K562 (cell line): ENCODE measurements at regions not wholly inside any gene's neighbourhood (a gene's known extent, or its start where the extent isn't known, plus 50 kb on each side); places are given as distances from the start of the nearest gene placed in this dataset.

Source experiments
- ATAC-seq: fragments of 200-7000 bp; cut with Tn5 transposase; 3 replicates; pipeline ENCODE4 v1.9.1; 2020; ENCODE audit warnings: moderate library complexity
- BruUV-seq: library from RNA; stranded (reverse); fragments of 400-500 nt; replicated peaks from 2 replicates; lab custom pipeline; 2021; lab: Mats Ljungman, UMichigan
- CTCF ChIA-PET: fragments of 300-600 bp; formaldehyde crosslinking; extraction: SDS; loops from one replicate; lab custom pipeline; 2021; ENCODE audit warnings: low intra/inter-chr PET ratio; lab: Yijun Ruan, JAX
- POLR2A ChIA-PET: fragments of 300-600, 350-650 bp; sonication (Branson Sonifier 250); formaldehyde crosslinking; extraction: SDS; loops from one replicate; lab custom pipeline; 2021; ENCODE audit warnings: antibody characterized with exemption, inconsistent platforms; lab: Yijun Ruan, JAX
- DNase-seq, 4 experiments: peaks; one replicate each; pipeline versions ENCODE4 v3.0.0 to v3.0.0-alpha.2; 2011 to 2018; ENCODE audit warnings: low spot score in 3 of 4, mixed read lengths in 3 of 4; ENCODE audit errors: extremely low read depth in 1 of 4
- FAIRE-seq: peaks from 2 replicates; lab custom pipeline; 2011; peaks lifted over from hg19 to GRCh38; lab: Jason Lieb, UNC
- H2AFZ ChIP-seq: 2 replicates; pipeline ENCODE4 v1.6.0; 2011; ENCODE audit warnings: low read depth, low read length, control low read depth, inconsistent platforms
- H3K27ac ChIP-seq: fragments of 200-600 bp; 3 replicates; pipeline ENCODE4 v1.8.0; 2011; ENCODE audit warnings: low read depth, mild to moderate bottlenecking, control low read depth, inconsistent platforms, low read length, moderate library complexity, mixed read lengths; ENCODE audit errors: extremely low read depth
- H3K27me3 ChIP-seq, 2 experiments: fragments of 300-600 bp in 1 of 2; 2 replicates in 1 of 2; 3 replicates in 1 of 2; pipeline versions ENCODE4 v1.6.0 to v1.8.0; 2011; ENCODE audit warnings: inconsistent platforms in 2 of 2, low read length in 2 of 2, mild to moderate bottlenecking in 1 of 2, mixed read lengths in 1 of 2, moderate library complexity in 1 of 2; ENCODE audit not compliant: control insufficient read depth in 2 of 2, insufficient read depth in 2 of 2
- H3K36me3 ChIP-seq: fragments of 300-600 bp; 3 replicates; pipeline ENCODE4 v1.8.0; 2011; ENCODE audit warnings: mild to moderate bottlenecking, low read length, inconsistent platforms; ENCODE audit not compliant: control insufficient read depth, insufficient read depth
- H3K4me1 ChIP-seq, 2 experiments: fragments of 200-600 bp in 1 of 2; replicated peaks in 1 of 2; 2 replicates in 1 of 2; 3 replicates in 1 of 2; pipeline versions ENCODE4 v1.5.1 to v1.8.0; 2011; ENCODE audit warnings: inconsistent platforms in 2 of 2, low read length in 2 of 2, mild to moderate bottlenecking in 1 of 2, mixed read lengths in 1 of 2, moderate library complexity in 1 of 2; ENCODE audit not compliant: control insufficient read depth in 2 of 2, insufficient read depth in 2 of 2
- H3K4me2 ChIP-seq: 2 replicates; pipeline ENCODE4 v1.6.1; 2011; ENCODE audit warnings: low read length, control low read depth, inconsistent platforms, mixed read lengths; ENCODE audit not compliant: insufficient read depth
- H3K4me3 ChIP-seq: fragments of 200-600 bp; sonication (generic), shearing (Covaris generic); 2 replicates; pipeline ENCODE4 v1.5.1; 2016; ENCODE audit warnings: control low read depth, inconsistent platforms
- H3K79me2 ChIP-seq: fragments of 200-600 bp; 3 replicates; pipeline ENCODE4 v1.8.0; 2011; ENCODE audit warnings: low read length, inconsistent platforms; ENCODE audit not compliant: control insufficient read depth, insufficient read depth
- H3K9ac ChIP-seq, 2 experiments: 2 replicates each; pipeline versions ENCODE4 v1.6.0 to v1.6.1; 2011; ENCODE audit warnings: low read depth in 2 of 2, low read length in 2 of 2, control low read depth in 1 of 2, inconsistent platforms in 1 of 2, mild to moderate bottlenecking in 1 of 2, mixed read lengths in 1 of 2; ENCODE audit not compliant: insufficient read depth in 1 of 2
- H3K9me1 ChIP-seq: one replicate; pipeline ENCODE4 v1.6.0; 2011; ENCODE audit warnings: inconsistent platforms, mild to moderate bottlenecking, low read length, moderate library complexity; ENCODE audit not compliant: control insufficient read depth, insufficient read depth
- H3K9me3 ChIP-seq: replicated peaks from 2 replicates; pipeline ENCODE4 v1.5.1; 2011; ENCODE audit warnings: low read depth, low read length, inconsistent platforms; ENCODE audit not compliant: control insufficient read depth, insufficient read depth
- H4K20me1 ChIP-seq: replicated peaks from 2 replicates; pipeline ENCODE4 v1.6.1; 2011; ENCODE audit warnings: low read length, inconsistent platforms, mixed read lengths; ENCODE audit not compliant: control insufficient read depth, insufficient read depth
- CHAMP1 ChIP-seq: fragments of 450-650 bp; IDR thresholded peaks from 2 replicates; pipeline ENCODE4 v1.6.1; 2016; ENCODE audit warnings: mild to moderate bottlenecking
- ESRRB ChIP-seq: fragments of 250-450 bp; sonication (Bioruptor Pico); IDR thresholded peaks from 2 replicates; pipeline ENCODE4 v1.5.0; 2020; ENCODE audit warnings: mild to moderate bottlenecking, moderate library complexity, borderline replicate concordance
- ETS2 ChIP-seq: IDR thresholded peaks from 2 replicates; pipeline ENCODE4 v1.6.1; 2016; ENCODE audit warnings: borderline replicate concordance, missing genetic modification characterization, mild to moderate bottlenecking, moderate library complexity, missing compliant biosample characterization; ENCODE audit not compliant: poor library complexity, severe bottlenecking
- FIP1L1 ChIP-seq: fragments of 200-400 bp; formaldehyde crosslinking; IDR thresholded peaks from 2 replicates; pipeline ENCODE4 v1.6.1; 2018; ENCODE audit warnings: mild to moderate bottlenecking, low read depth, low read length; ENCODE audit not compliant: poor library complexity, severe bottlenecking
- HDAC1 ChIP-seq, 2 experiments: fragments of 450-650 bp; IDR thresholded peaks; 2 replicates each; pipeline ENCODE4 v1.6.1; 2016 to 2017; ENCODE audit warnings: inconsistent platforms in 1 of 2, mild to moderate bottlenecking in 1 of 2, moderate library complexity in 1 of 2
- NFIC ChIP-seq: fragments of 450-650 bp; IDR thresholded peaks from 2 replicates; pipeline ENCODE4 v1.6.1; 2017; ENCODE audit warnings: mild to moderate bottlenecking, inconsistent platforms
- POLR3G ChIP-seq: IDR thresholded peaks from 2 replicates; pipeline ENCODE4 v1.6.1; 2011; ENCODE audit not compliant: insufficient read length, insufficient replicate concordance; ENCODE audit errors: extremely low read depth
- PRMT5 ChIP-seq: sonication (generic); formaldehyde crosslinking; IDR thresholded peaks from 2 replicates; pipeline ENCODE4 v1.5.0; 2020; ENCODE audit warnings: missing genetic modification reagents
- TEAD1 ChIP-seq, 2 experiments: fragments of 450-650 bp in 1 of 2; sonication (generic) in 1 of 2; formaldehyde crosslinking; IDR thresholded peaks; 2 replicates each; pipeline versions ENCODE4 v1.4.0 to v1.8.0; 2020 to 2022; ENCODE audit warnings: mild to moderate bottlenecking in 2 of 2, missing genetic modification reagents in 1 of 2
- ZBTB43 ChIP-seq: sonication (generic); formaldehyde crosslinking; IDR thresholded peaks from 2 replicates; pipeline ENCODE4 v1.8.0; 2023; ENCODE audit warnings: mild to moderate bottlenecking, missing genetic modification reagents
- ZNF121 ChIP-seq: sonication (generic); formaldehyde crosslinking; conservative IDR thresholded peaks from 2 replicates; pipeline ENCODE4 v1.8.0; 2022; ENCODE audit warnings: missing genetic modification reagents
- ZNF445 ChIP-seq: fragments of 250-450 bp; sonication (Bioruptor Pico); IDR thresholded peaks from 2 replicates; pipeline ENCODE4 v1.4.0; 2020; ENCODE audit warnings: low read depth, mild to moderate bottlenecking, moderate library complexity
- WGBS: fragments of 100-300 bp; shearing (Covaris generic); methylation state at CpG from one replicate; pipeline ENCODE4 v1.1.6; 2016; ENCODE audit warnings: low coverage, mixed read lengths; ENCODE audit not compliant: insufficient coverage; ENCODE audit errors: missing lambda C conversion rate; 5-methylcytosine and 5-hydroxymethylcytosine counted together
- in situ Hi-C: fragments of 300-500 bp; cut with MboI; formaldehyde crosslinking; loops from 4 replicates; pipeline ENCODE4 v1.15.0; 2018; ENCODE audit warnings: inconsistent platforms, mixed read lengths
- intact Hi-C: fragments of 100-400 bp; cut with micrococcal nuclease; formaldehyde crosslinking; loops from 2 replicates; pipeline ENCODE4 v1.14.2; 2022

GRCh38 chr20:61192337-61192950, 59.6 kb upstream of the CDH4 start:
- DNase-seq (no peak), FAIRE-seq (no peak), ATAC-seq (no peak)
- TF ChIP-seq ESRRB (CRISPR knock-in tag) (no peak), ZNF121 (no peak), NFIC (peak; percentile 77)
- Histone ChIP-seq H4K20me1 (no peaks in the 10 kb centered on the region), H3K79me2 (no peaks in the 10 kb centered on the region), H3K9ac (no peak overlapping the region), H3K4me1 (no peaks in the 10 kb centered on the region), H3K4me3 (no peak overlapping the region), H3K27ac (no peak overlapping the region), H2AFZ (no peak overlapping the region), H3K9me1 (no peaks in the 10 kb centered on the region), H3K36me3 (no peaks in the 10 kb centered on the region), H3K9me3 (no peaks in the 10 kb centered on the region), H3K4me2 (no peak overlapping the region), H3K27me3 (peaks cover 0 to 24% of the 10 kb centered on the region in 2 experiments; a peak in 2 of 5 replicates)
- intact Hi-C loops = no loop called here
- ChIA-PET CTCF (no interaction called here), POLR2A (no interaction called here)
- in situ Hi-C loops = no loop called here
- BruUV-seq = no TSS peak
- 10% methylated on average over 5 of the region's 10 CpGs for WGBS

GRCh38 chr20:61193164-61193563, 58.9 kb upstream of the CDH4 start:
- Histone ChIP-seq H3K79me2 (no peaks in the 10 kb centered on the region), H3K4me2 (no peak overlapping the region), H4K20me1 (no peaks in the 10 kb centered on the region), H3K9ac (no peak overlapping the region), H3K4me3 (no peak overlapping the region), H3K9me1 (no peaks in the 10 kb centered on the region), H3K36me3 (no peaks in the 10 kb centered on the region), H3K9me3 (no peaks in the 10 kb centered on the region), H3K27ac (no peak overlapping the region), H2AFZ (no peak overlapping the region), H3K27me3 (peaks cover 0 to 19% of the 10 kb centered on the region in 2 experiments; a peak in 2 of 5 replicates), H3K4me1 (no peaks in the 10 kb centered on the region)
- ChIA-PET CTCF (no interaction called here), POLR2A (no interaction called here)
- DNase-seq = no peak
- no TSS peak for BruUV-seq
- FAIRE-seq = no peak
- ATAC-seq = no peak
- intact Hi-C loops = no loop called here
- WGBS = 5% methylated on average over 11 of the region's 15 CpGs
- in situ Hi-C loops = no loop called here
- TF ChIP-seq CHAMP1 (no peak), ETS2 (no peak), ZNF445 (CRISPR knock-in tag) (no peak), POLR3G (no peak), PRMT5 (CRISPR knock-in tag) (no peak), HDAC1 (IDR thresholded peaks at IDR 0.05) (no peak), ZBTB43 (CRISPR knock-in tag) (no peak), FIP1L1 (no peak), TEAD1 (CRISPR knock-in tag; IDR thresholded peaks at IDR 0.05) (no peak)
